ENCODE measurements at regions not wholly inside any gene's neighbourhood (a gene's known extent, or its start where the extent isn't known, plus 50 kb on each side); places are given as distances from the start of the nearest gene placed in this dataset.

DNA sequence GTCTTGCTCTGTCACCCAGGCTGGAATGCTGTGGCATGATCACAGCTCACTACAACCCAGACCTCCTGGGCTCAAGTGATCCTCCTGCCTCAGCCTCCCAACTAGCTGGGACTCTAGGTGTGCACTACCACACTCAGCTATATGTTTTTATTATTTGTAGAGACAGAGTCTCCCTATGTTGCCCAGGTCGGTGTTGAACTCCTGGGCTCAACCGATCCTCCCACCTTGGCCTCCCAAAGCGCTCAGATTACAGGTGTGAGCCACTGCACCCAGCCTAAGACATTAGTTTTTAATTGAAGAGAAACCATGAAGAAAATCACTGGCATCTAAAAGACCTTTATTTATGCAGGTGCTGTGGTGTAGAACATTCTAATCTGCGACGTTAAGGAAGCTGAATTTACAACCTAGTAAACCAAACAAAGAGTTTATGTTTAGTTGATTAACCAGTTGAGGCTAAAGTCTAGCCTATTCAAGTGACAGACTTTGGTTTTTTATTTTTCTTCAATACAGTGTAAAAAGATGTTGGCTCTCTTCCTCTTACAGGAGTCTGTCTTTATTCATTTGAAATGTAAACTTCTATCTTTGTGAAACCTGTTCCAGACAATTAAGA lies 52.5 kb upstream of the NBL1 start:
- TF ChIP-seq, protein P1, sequence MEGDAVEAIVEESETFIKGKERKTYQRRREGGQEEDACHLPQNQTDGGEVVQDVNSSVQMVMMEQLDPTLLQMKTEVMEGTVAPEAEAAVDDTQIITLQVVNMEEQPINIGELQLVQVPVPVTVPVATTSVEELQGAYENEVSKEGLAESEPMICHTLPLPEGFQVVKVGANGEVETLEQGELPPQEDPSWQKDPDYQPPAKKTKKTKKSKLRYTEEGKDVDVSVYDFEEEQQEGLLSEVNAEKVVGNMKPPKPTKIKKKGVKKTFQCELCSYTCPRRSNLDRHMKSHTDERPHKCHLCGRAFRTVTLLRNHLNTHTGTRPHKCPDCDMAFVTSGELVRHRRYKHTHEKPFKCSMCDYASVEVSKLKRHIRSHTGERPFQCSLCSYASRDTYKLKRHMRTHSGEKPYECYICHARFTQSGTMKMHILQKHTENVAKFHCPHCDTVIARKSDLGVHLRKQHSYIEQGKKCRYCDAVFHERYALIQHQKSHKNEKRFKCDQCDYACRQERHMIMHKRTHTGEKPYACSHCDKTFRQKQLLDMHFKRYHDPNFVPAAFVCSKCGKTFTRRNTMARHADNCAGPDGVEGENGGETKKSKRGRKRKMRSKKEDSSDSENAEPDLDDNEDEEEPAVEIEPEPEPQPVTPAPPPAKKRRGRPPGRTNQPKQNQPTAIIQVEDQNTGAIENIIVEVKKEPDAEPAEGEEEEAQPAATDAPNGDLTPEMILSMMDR (conservative IDR thresholded peaks at IDR 0.05; ENCODE audit: low read depth, low read length): no peak
- DNase-seq (ENCODE audit: low read depth): no peak
- no peak overlapping the region for H3K4me3 ChIP-seq (ENCODE audit: low read depth, low read length)

DNA sequence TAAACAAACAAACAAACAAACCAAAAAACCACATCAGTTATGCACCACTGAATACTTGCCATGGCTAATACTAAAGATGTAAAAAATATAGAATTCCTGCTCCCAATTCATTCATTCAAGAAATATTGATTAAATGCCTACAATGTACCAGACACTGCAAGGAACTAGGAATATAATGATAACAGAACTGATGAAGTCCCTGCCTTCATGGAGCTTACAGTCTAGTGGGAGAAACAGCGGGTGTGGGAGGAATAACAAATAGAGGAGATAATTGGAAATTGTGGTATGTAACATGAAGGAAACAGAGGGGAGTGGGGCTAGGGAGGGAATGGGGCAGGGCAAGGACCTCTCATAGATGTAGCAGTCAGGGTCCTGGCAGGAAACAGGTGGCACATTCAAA lies 58.6 kb upstream of the NBL1 start:
- DNase-seq (ENCODE audit: low read depth): no peak
- TF ChIP-seq, protein P1 (conservative IDR thresholded peaks at IDR 0.05; ENCODE audit: low read depth, low read length): no peak
- no peak overlapping the region for H3K4me3 ChIP-seq (ENCODE audit: low read depth, low read length)

- no peak overlapping the region for H3K4me3 ChIP-seq (ENCODE audit: low read depth, low read length)
- DNase-seq (ENCODE audit: low read depth): no peak
- TF ChIP-seq, protein P1 (conservative IDR thresholded peaks at IDR 0.05; ENCODE audit: low read depth, low read length): peak; percentile 81
Observed at GRCh38 chr1:19582318-19582717, 61.8 kb upstream of the NBL1 start.

GRCh38 chr1:19581381-19581780 lies 62.7 kb upstream of the NBL1 start:
- TF ChIP-seq, protein P1 (conservative IDR thresholded peaks at IDR 0.05; ENCODE audit: low read depth, low read length): no peak
- H3K4me3 ChIP-seq (ENCODE audit: low read depth, low read length): no peak overlapping the region
- no peak for DNase-seq (ENCODE audit: low read depth)

DNA sequence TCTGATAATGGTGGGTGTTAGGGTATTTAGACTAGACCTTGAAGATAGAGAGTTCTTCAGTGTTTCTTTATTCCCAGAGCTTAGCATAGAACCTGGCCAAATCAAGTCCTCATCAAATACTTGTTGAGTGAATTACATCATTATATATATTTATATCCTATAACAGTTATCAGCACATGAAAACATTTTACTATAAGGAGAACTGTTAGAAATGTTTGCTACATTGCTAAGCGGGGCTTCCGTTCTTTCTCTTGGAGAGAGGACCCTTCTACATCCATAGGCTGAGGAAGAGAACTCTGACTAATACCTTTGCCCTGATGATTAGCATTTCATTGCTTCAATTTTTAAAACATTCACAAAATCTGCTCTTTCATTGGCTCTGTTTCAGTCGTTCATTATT lies 66.5 kb upstream of the NBL1 start:
- no peak for DNase-seq (ENCODE audit: low read depth)
- H3K4me3 ChIP-seq (ENCODE audit: low read depth, low read length): no peak overlapping the region
- TF ChIP-seq, protein P1 (conservative IDR thresholded peaks at IDR 0.05; ENCODE audit: low read depth, low read length): no peak

DNA sequence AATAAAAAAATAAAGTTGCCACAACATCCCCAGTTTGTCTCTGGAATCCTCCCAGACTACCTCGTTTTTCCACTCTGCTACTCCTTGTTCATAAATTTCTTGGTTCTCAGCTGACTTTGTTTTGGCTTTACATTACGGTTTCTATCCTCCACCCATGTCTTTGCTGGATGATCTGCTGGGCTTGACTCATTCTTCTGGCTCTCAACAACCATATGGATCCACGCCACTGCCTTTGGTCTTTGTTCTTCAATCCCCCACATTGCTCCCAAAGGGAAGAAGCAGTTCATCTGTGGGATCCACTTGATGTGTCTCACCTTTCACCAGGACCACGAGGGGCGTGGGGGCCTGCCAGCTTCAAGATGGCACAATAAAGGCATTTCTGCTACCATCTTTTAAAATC lies 67.1 kb upstream of the NBL1 start:
- TF ChIP-seq, protein P1 (conservative IDR thresholded peaks at IDR 0.05; ENCODE audit: low read depth, low read length): no peak
- no peak for DNase-seq (ENCODE audit: low read depth)
- H3K4me3 ChIP-seq (ENCODE audit: low read depth, low read length): no peak overlapping the region

DNA sequence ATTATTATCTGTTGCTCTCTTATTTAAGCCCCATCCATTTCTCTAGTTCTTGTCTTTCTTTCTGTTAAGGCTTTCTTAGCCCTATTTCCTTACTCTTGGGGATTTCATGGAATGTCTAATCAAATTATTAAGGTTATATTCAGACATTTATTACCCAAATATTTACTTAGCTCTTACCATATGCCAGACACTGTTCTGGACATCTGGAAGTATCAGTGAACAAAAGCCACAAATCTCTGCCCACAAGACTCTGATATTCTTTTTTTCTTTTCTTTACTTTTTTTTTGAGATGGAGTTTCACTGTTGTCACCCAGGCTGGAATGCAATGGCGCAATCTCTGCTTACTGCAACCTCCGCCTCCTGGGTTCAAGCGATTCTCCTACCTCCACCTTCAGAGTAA lies 74.3 kb upstream of the NBL1 start:
- DNase-seq (ENCODE audit: low read depth): no peak
- TF ChIP-seq, protein P1 (conservative IDR thresholded peaks at IDR 0.05; ENCODE audit: low read depth, low read length): no peak
- H3K4me3 ChIP-seq (ENCODE audit: low read depth, low read length): no peak overlapping the region
